GM04503 (cell line): ENCODE measurements at regions not wholly inside any gene's neighbourhood (a gene's known extent, or its start where the extent isn't known, plus 50 kb on each side); places are given as distances from the start of the nearest gene placed in this dataset.
"Not testable (repeated sequence)": the region's sequence is repeated elsewhere in the genome, so short reads cannot be mapped to it uniquely, and the experiment has no call there.

Experiments used
- DNase-seq: peaks from one replicate; pipeline ENCODE4 v3.0.0-alpha.2; 2012; ENCODE audit warnings: low read depth

DNA sequence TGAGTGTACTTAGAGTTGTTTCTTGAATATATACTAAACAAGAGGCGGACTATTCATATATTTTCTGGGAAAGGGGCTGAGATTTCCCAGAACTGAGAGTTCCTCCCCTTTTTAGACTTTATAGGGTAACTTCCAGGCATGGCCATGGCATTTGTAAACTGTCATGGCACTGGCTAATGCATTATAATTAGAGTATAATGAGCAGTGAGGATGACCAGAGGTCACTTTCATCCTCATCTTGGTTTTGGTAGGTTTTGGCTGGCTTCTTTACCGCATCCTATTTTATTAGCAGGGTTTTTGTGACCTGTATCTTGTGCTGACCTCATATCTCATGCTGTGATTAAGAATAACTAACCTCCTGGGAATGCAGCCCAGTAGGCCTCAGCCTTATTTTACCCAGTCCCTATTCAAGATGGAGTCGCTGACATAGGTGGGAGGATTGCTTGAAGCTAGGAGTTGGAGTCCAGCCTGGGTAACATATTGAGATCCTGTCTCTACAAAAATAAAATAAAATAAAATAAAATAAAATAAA lies 91.4 kb downstream of the MOBP start:
- DNase-seq = no peak

DNA sequence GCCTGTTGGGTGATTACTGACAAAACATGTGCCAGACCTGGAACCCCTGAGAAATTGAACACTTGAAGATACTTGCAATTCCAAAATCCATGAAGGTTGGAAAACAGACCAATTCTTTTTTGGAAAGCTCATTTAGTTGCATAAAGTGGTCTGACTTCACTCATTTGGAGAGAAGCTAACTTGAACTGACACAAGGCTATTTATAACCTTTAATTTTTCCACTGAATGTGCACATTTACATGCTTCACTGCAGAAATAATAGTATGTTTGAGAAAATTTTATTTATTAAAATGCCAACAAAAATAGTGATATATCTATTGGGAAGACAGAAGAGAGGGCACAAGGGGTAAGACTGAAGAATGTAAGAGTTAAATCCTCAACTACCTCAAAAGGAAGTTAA lies 92.1 kb downstream of the MOBP start:
- no peak for DNase-seq

DNA sequence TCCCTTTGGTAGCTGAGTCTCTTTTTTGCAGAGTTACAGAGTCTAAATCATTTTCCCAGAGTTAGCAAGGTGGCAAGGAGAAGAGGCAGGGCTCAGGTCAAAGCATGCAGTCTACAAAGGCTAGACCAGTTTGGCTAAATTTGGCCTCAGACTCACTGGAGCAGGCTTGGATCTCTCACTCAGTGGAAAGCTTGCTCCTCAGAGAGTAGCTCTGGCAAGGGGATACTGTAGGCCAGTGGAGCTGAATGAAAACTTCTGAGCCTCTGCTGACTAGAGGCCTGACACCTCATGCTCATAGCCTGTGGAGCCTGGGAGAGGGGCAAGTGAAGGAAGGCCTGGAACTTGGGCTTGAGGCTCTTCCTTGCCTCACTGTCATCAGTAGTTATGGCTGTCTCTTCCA lies 101.0 kb downstream of the MOBP start:
- DNase-seq = no peak

DNA sequence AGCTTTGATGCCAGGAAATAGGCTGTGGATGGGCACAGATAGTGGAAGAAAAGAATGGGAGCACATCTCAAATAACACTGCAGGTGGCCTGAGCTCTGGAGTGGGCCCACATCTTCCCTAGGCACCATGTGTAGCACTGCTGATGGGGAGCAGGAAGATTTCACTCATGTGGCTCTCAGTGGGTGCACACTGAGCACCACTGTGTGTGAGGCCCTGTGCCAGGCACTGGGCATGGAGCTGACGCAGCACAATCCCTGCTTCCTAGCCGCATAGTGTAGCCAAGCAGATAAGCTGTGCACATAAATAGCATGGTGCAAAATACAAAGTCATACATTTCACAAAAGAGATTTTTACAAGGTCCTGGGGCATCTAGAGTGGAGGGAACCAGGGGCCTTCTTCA lies 101.6 kb downstream of the MOBP start:
- DNase-seq = no peak

DNA sequence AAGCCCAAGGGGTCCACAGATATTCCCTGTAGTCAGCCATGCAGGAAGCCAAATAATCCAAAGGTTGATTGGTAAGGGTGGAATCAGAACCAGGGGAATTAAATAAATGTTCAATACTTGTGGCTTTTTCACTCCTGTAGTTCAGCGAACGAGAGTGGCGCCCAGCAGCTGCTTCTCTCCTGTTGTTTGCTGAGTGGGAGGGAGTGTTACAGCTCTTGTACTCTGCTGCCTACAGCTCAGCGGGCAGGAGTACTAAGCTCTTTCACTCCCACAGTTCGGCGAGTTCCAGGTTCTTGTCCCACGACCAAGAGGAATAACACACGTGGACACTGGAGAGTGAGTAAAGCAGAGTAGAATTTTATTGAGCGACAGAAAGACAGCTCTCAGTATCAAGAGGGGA lies 105.9 kb downstream of the MOBP start:
- DNase-seq = no peak

DNA sequence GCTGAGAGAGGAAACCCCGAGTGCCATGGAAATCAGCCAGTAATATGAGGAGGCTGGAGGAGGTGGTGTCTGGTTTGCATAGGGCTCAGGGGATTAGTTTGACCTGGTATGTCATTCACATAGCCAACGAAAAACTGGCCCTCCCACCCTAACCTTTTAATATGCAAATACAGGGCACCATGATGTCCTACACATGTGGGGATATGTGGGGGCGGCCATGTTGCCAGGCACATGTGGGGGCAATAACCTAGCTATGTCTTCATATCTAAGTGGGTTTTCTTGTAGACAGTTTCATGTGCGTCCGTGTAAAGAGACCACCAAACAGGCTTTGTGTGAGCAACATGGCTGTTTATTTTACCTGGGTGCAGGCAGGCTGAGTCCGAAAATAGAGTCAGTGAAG lies 110.1 kb downstream of the MOBP start:
- DNase-seq = no peak

DNA sequence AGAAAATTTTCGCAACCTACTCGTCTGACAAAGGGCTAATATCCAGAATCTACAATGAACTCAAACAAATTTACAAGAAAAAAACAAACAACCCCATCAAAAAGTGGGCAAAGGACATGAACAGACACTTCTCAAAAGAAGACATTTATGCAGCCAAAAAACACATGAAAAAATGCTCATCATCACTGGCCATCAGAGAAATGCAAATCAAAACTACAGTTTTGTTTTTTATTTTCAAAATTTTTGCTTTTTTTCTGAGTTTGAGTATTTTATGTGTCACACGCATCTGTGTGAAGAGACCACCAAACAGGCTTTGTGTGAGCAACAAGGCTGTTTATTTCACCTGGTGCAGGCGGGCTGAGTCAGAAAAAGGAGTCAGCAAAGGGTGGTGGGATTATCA lies 118.7 kb downstream of the MOBP start:
- DNase-seq = not testable (repeated sequence)

DNA sequence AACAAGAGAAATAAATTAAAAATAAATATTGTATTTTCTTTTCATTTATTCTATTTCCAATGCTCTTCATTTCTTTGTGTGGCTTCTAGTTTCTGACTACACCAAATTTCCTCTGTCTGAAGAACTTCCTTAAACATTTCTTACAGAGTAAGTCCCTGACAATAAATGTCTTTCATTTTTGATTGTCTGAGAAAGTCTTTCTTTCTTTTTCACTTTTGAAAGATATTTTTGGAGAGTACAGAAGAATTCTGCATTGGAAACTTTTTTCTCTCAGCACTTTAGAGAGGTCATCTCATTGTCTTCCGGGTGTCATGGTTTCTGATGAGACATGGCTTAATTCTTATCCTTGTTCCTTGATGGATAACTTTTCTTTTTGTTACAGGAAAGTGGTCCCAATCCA lies 119.6 kb downstream of the MOBP start:
- no peak for DNase-seq

DNA sequence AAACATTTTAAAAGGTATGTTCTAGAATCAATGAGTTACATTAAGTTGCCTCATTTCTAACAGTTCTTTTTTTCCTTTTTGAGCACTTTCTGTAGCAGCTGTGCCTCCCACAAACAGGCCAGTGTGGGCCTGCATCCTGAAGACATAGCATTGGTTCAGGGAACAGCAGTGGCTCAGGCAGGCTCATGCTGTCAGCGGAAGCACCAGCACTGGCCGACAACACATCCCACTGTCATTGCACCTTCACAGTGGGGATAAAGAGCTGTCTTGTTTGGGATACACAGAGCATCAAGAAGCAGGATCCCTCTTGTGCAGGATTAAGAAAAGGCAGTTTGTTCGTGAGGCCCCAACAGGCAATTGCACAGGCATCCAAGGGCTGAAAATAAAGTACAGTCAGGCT lies 123.3 kb downstream of the MOBP start:
- DNase-seq = no peak

DNA sequence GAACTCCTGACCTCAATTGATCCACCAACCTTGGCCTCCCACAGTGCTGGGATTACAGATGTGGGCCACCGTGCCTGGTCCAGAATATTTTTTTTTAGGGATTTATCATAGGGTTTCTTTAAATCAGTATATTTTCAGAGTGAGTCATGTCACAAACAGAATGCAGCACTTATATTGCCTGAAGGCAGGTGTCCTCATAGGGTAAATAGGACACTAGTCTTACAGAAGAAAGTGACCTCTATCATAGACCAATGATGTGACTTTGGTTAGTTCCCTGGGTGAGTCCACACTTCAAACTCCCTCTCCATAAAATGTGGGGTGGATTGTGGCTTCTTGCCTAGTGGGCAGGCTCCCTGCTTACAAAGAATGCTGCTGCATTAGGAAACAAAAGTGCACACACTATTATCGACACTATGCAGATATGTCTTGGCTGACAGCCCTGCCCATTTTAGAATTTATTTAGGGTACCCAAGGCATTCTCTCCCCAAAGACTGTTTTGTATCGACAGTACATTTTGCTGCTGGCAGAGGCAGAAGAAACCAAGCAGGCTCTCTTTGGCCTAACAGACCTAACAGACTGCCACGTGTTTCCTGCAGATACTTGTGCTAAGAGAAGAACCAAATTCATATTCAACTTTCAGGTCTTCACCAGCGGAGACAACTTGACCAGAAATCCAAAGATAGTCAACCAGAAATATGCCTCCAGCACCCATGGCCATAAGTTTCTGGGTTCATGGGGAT lies 125.0 kb downstream of the MOBP start:
- no peak for DNase-seq

DNA sequence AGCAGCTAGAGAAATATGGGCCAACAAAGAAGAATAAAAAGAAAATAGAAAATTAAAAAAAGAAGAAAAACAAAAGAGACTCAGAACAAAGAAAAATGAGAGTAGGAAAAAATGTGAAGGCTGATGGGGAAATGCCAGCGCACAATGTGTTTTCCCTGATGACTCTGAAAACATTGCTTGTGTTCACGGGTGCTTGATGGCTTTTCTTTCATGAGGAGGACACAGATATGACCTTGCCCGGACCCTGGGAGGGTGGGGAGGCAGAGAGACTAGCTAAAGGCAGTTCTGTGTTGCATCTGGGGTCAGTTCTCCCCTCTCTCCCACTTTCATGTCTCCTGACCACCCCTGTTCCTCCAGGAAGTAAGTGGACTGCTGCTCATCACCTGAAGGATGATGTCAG lies 125.9 kb downstream of the MOBP start:
- no peak for DNase-seq

DNA sequence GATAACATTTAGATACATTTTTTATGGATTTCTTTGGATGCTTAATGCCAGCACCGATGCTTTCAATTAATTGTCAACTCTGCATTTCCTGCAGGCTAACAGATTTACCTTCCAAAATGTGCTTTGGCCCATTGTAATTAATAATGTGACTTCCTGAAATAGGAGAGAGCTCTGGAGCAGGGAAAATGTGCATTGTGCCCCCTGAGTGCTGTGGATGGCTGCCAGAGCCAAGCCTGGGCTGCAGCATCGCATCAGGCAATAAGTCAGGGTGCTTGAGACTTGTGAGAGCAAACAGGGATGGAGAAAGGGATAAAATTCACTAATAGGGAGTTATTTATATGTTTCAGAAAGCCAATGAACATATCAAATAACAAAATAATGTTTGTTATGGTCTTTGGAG lies 133.8 kb downstream of the MOBP start:
- no peak for DNase-seq

DNA sequence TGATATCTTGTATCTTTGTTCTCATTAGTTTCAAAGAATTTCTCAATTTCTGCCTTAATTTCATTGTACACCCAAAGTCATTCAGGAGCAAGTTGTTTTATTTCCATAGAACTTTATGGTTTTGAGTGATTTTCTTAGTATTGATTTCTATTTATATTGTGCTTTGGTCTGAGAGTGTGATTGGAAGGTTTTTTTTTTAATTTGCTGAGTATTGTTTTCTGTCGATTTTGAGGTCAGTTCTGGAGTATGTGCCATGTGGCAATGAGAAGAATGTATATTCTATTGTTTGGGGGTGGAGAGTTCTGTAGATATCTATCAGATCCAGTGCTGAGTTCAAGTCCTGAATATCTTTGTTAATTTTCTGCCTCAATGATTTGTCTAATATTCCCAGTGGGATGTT lies 138.4 kb downstream of the MOBP start:
- DNase-seq = no peak

DNA sequence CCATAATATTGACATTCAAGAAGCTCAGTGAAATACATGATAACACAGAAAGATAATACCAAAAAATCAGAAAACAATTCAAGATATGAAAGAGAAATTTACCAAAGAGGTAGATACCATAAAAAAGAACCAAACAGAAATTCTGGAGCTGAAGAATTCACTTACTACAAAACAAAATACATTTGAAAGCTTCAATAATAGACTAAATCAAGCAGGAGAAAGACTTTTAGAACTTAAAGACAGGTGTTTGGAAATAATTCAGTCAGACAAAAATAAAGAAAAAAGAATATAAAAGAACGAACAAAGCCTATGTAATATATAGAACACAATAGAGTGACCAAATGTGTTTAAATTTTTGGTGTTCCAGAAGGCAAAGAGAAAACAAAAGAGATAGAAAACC lies 158.7 kb downstream of the MOBP start:
- DNase-seq = no peak

DNA sequence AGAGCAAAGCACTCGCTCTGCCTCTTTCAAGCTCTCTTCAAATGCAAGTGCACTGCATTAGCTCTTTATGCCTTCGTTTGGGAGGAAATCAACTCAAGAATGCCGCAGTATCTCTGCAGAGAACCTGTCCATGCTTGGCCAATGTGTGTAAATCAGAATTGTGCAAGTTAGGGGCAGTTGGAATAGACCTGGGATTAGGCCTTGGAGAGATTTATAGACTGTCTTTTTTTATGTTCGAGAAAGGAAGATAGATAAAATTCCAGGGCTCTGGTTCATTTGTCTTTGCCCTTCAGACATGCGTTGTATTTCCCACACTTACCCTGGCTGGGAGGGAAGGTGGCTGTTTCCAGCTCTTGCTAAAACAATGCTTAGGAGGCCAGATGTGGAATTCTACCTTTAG lies 163.7 kb downstream of the MOBP start:
- DNase-seq = no peak

DNA sequence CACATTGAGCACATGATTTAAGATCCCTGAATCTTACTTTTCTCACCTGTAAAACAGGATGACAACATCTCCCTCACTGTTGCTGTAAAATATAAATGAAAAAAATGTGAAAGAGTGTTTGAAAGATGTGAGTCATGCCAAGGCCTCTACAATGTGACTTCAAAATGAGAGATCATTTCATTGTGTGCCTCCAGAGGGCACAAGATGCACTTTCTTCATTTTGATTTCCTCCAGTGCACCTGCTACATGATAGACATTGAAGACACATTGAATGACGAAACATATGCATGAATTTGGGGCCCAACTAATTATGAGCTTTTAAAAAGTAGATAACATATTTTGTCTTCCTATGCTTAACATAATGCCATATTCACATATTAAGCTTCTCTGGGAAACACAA lies 170.3 kb downstream of the MOBP start:
- no peak for DNase-seq

DNA sequence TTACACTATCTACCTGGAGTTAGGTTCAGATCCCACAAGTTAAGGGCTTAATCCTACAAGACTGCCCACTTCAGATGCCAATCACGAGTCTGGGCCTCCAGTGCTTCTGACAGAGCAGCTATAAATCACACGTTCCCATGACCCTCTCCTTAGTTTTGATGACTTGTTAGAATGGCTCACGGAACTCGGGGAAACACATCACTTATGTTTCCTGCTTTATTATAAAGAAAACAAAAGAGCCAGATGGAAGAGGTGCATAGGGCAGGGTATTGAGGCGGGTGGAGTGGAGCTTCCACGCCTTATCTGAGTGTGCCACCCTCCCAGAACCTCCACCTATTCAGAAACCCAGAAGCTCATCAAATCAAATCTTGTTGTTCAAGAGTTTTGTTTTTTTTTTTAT lies 170.8 kb downstream of the MOBP start:
- DNase-seq = no peak

DNA sequence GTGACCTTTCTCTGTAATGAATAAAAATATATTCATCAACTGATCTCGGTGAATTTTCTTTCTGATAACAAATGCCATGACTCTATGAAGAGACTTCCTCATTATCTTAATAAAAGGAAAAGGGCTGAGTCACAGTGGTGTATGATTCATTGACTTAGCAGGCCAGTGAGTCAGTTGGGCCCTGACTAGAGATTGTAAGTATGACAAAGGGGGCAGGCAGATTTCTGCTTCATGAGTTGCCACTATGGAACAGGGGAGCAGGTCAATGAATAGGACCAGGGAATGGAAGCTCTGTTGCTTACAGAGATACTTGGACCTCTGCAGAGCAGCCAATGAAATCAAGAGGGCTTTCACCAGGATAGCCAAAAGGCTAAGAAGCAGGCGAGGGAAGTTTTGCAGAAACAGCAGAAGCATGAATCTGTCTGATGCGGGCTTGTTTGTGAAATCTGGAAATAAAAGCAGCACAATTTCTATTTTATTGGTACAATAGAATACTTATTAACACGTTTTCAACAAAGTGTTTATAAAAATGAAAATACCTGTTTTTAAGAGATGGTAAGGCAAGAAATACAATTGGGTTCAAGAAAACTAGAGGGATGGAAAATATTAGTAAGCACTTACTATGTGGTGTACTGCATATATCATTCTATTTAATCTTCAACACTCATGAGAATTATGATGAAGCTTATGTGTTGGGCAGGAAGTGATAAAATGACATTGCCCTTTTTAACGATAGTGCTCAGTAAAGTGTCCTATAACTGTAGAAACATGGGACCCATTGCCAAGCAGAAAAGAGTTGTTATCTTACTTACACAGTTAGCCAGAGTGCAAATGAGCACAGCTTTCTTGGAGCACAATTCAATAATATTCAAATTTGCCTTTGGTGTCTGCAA lies 169.8 kb upstream of the MYRIP start:
- peak; percentile 76 for DNase-seq

DNA sequence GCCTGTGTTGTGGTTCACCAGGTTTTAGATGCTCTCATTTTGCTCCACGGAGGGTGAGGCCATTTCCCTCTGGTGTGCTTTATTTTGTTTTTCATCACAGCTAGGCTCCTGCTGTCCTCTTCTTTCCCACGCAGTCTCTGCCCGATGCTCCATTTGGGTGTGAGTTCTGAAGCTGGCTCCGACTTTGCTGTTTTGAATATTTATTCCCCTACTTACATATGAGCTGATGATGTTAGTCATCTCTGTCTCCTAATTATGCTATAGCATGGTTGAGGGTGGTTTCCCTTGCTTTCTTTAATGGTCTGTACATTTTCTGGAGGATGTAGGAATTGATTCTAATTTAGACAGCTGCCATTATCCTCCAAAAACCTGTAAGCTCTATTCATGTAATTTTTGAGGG lies 168.1 kb upstream of the MYRIP start:
- no peak for DNase-seq

DNA sequence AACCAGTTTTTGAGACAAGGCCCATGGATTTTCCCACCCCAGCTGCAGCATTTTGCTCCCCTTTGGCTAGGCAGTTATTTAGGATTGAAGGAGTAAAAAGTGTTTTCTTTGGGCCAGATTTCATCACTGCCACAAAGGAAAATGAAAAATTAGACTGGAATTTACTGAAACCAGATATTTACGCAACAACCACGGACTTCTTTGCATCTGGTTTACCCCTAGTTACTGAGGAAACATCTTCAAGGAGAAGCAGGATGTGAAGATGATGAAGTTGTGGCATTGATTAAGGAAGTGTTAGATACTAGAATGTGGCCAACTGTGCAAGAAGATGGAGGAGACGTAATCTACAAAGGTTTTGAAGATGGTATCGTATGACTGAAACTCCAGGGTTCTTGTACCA lies 165.2 kb upstream of the MYRIP start:
- DNase-seq = peak; percentile 48

DNA sequence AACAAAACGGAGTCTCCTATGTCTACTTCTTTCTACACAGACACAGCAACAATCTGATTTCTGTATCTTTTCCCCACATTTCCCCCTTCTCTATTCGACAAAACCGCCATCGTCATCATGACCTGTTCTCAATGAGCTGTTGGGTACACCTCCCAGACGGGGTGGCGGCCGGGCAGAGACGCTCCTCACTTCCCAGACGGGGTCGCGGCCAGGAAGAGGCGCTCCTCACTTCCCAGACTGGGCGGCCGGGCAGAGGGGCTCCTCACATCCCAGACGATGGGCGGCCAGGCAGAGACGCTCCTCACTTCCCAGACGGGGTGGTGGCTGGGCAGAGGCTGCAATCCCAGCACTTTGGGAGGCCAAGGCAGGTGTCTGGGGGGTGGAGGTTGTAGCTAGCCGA lies 158.2 kb upstream of the MYRIP start:
- not testable (repeated sequence) for DNase-seq

DNA sequence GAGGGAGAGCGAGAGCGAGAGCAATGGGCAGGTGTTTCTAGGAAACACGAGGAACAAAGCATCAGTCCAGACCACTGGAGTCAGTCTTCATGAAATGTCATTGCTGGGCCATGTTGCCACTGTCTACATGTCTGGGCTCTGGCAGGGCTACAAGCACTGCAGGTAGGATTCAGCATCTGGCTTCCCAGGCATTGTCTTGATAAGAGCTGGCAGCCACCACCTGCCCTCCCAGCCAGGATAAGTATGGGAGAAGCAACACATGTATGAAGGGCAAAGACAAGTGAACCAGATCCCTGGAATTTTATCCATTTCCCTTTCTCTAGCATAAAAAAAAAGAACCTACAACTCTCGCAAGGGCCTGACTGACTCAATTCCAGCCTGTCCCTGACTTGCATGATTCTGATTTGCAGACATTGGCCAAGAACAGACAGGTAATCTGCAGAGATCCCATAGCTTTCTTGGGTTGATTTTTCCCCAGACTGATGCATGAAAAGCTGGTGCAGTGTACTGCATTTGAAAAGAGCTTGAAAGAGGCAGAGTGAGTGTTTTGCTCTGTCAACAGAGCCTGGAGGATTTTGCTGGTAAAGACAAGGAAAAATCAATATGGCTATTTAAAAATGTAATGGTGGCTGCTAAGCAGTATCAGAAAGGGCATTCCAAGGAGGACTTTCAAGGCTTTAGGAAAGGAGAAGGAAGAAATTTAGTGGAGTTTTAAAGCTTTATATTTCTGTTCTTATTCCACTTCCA lies 157.2 kb upstream of the MYRIP start:
- DNase-seq = no peak

DNA sequence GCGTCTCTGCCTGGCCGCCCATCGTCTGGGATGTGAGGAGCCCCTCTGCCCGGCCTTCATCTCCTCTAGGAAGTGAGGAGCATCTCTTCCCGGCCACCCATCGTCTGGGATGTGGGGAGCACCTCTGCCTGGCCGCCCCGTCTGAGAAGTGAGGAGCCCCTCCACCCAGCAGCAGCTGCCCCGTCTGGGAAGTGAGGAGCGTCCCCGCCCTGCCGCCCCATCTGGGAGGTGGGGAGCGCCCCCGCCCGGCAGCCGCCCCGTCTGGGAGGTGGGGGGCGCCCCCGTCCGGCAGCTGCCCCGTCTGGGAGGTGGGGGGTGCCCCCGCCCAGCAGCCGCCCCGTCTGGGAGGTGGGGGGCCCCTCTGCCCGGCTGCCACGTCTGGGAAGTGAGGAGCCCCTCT lies 153.7 kb upstream of the MYRIP start:
- not testable (repeated sequence) for DNase-seq
